ENCODE measurements at regions not wholly inside any gene's neighbourhood (a gene's known extent, or its start where the extent isn't known, plus 50 kb on each side); places are given as distances from the start of the nearest gene placed in this dataset.
A peak's percentile ranks its signal among the peaks of the same experiment; 100 is the strongest.

DNA sequence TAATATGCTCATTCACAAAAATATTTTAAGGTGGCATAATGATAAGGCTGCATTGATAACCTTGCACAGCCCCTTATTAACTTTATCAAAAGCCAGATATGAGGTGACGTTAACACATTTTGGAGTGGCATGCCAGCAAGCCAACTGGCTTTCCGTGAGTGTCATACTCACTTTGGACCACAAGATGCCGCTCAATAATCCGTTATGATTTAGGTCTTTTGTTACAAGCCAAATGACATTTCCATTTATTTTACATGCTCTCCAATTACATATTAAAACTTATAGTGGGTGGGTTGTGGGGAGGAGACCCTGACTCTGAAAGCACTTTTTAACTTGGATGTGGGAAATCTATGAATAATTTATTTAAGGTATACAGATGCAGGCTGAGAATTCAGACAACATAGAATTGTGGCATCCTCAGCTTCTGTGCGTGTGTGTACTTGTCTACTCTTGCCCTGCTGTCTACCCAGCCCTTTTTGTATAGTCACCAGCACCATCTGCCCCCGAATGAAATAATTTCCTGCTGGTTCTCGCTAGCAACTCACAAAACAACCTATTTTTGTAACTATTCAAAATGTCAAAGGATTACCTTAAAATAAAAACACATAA lies 305.1 kb downstream of the PSAT1 start:
- H3K27ac ChIP-seq, result no peak overlapping the region
- DNase-seq (ENCODE audit: low spot score), result no peak
- H3K4me1 ChIP-seq, result no peaks in the 10 kb centered on the region
- no peaks in the 10 kb centered on the region for H3K9me3 ChIP-seq
- no peak overlapping the region for H3K4me3 ChIP-seq
- TF ChIP-seq CTCF (IDR thresholded peaks at IDR 0.05), result peak; percentile 24 to 70
- H3K27me3 ChIP-seq, result no peaks in the 10 kb centered on the region
- no peaks in the 10 kb centered on the region for H3K36me3 ChIP-seq

DNA sequence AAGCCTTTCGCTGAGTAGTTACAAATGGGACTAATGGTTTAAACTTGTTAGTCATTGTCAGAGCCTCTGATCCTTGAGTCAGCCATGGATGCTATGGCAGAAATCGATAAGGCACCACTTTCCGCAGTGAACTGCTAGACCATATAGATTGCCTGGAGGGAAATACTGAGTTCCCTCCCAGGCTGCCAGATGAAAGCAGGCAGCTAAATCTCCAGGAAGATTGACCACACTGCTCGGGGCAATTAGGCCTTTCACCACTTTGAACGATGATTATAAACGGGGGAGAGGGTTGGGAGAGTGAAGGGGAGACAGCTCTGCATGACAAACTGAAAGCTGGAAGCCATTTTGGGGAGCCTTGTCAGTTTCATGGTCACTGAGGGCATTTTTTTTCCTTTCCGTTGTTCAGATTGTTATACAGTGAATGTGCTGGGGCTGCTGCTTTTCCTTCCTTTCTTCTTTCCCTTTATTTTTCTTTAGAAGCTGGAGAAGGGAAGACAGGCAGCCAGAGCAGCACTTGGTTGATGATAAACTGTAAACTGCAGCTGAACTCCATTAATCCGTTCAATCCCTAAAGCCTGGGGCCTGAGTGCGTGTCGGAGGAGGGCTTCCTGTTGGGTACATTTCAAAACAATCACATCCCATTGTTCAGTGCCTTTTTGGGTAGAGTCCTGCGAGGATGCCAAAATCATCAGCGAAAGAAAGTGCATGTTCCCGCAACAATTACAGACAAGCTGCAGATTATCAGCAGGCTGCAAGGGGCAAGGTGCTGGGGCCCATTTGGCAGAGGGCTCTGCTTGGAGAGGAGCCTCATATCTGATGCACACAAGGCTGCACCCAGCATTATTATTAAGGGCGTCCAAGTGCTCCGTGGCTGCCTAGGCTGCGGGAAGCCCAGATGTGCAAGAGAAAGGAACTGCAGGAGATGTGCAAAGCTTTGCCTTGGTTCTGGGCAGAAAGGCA lies 308.4 kb downstream of the PSAT1 start:
- Histone ChIP-seq H3K4me1 (no peaks in the 10 kb centered on the region), H3K4me3 (no peak overlapping the region), H3K27ac (no peak overlapping the region), H3K27me3 (no peaks in the 10 kb centered on the region), H3K9me3 (no peaks in the 10 kb centered on the region), H3K36me3 (no peaks in the 10 kb centered on the region)
- no peak for TF ChIP-seq CTCF (IDR thresholded peaks at IDR 0.05)
- no peak for DNase-seq (ENCODE audit: low spot score)

- Histone ChIP-seq H3K4me1 (no peaks in the 10 kb centered on the region), H3K27ac (no peak overlapping the region), H3K27me3 (no peaks in the 10 kb centered on the region), H3K4me3 (no peak overlapping the region), H3K36me3 (no peaks in the 10 kb centered on the region), H3K9me3 (no peaks in the 10 kb centered on the region)
- TF ChIP-seq CTCF (IDR thresholded peaks at IDR 0.05), result no peak
- DNase-seq (ENCODE audit: low spot score), result no peak
Observed at GRCh38 chr9:78606001-78606379, 309.1 kb downstream of the PSAT1 start.

DNA sequence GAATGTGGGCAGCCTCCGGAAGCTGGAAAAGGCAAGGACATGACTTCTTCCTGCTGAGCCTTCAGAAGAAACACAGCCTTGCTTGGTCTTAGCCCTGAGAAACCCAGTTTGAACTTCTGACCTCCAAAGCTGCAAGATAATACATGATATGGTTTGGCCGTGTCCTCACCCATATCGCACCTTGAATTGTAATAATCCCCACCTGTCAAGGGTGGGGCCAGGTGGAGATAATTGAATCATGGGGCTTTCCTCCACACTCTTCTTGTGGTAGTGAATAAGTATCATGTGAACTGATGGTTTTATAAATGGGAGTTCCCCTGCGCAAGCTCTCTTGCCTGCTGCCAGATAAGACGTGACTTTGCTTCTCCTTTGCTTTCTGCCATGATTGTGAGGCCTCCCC lies 310.9 kb downstream of the PSAT1 start:
- no peaks in the 10 kb centered on the region for H3K9me3 ChIP-seq

DNA sequence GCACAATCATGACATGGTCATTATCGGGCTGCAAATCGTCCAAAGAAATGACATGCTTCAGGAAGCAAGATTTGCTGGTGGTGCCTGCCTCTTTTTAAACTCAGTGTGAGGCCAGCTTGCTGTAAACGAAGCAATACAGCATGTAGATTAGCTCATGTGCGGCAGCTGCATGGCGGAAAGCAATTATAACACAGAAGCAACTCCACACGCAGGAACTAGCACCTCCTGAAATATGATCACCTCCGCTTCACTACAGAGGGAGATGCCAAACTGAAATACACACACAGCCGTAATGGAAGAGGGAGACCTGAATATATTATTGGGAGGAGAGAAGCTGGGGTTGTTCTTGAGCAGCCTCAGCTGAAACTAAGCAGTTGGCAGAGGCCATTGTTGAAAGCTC lies 312.5 kb downstream of the PSAT1 start:
- no peaks in the 10 kb centered on the region for H3K4me1 ChIP-seq
- no peak overlapping the region for H3K4me3 ChIP-seq
- H3K36me3 ChIP-seq, result no peaks in the 10 kb centered on the region
- TF ChIP-seq CTCF (IDR thresholded peaks at IDR 0.05), result no peak
- H3K9me3 ChIP-seq, result no peaks in the 10 kb centered on the region
- H3K27me3 ChIP-seq, result no peaks in the 10 kb centered on the region
- DNase-seq (ENCODE audit: low spot score), result no peak
- no peak overlapping the region for H3K27ac ChIP-seq

More for the DNA sequence above, 310.9 kb downstream of the PSAT1 start:
- H3K27me3 ChIP-seq, result no peaks in the 10 kb centered on the region
- no peak for DNase-seq (ENCODE audit: low spot score)
- no peak overlapping the region for H3K27ac ChIP-seq
- TF ChIP-seq CTCF (IDR thresholded peaks at IDR 0.05), result no peak
- no peaks in the 10 kb centered on the region for H3K4me1 ChIP-seq
- H3K36me3 ChIP-seq, result no peaks in the 10 kb centered on the region
- H3K4me3 ChIP-seq, result no peak overlapping the region
